ENCODE measurements at regions not wholly inside any gene's neighbourhood (a gene's known extent, or its start where the extent isn't known, plus 50 kb on each side); places are given as distances from the start of the nearest gene placed in this dataset.
A peak's percentile ranks its signal among the peaks of the same experiment; 100 is the strongest.

- no peaks in the 10 kb centered on the region for H3K9me3 Mint-ChIP-seq
- no peaks in the 10 kb centered on the region for H3K36me3 Mint-ChIP-seq
- peak overlapping the region; percentile 44 for H3K27ac Mint-ChIP-seq
- peak; percentile 41 to 82 for DNase-seq (ENCODE audit: low spot score in 2 of 2, unreplicated experiment in 2 of 2)
- H3K4me3 Mint-ChIP-seq: no peak overlapping the region
- TF ChIP-seq CTCF (IDR thresholded peaks at IDR 0.05; ENCODE audit: unreplicated experiment): no peak
- no peaks in the 10 kb centered on the region for H3K27me3 Mint-ChIP-seq (ENCODE audit: low read depth)
- H3K4me1 Mint-ChIP-seq: peaks cover 20% of the 10 kb centered on the region
Measured at GRCh38 chr6:103783329-103783728, 1076.4 kb downstream of the HACE1 start.

GRCh38 chr6:103769431-103769830 is 1090.3 kb downstream of the HACE1 start:
- no peak for DNase-seq (ENCODE audit: low spot score in 2 of 2, unreplicated experiment in 2 of 2)
- Mint-ChIP-seq H3K9me3 (no peaks in the 10 kb centered on the region), H3K4me1 (peaks cover 2% of the 10 kb centered on the region), H3K4me3 (no peak overlapping the region), H3K27me3 (ENCODE audit: low read depth) (no peaks in the 10 kb centered on the region), H3K27ac (no peak overlapping the region), H3K36me3 (no peaks in the 10 kb centered on the region)
- TF ChIP-seq CTCF (IDR thresholded peaks at IDR 0.05; ENCODE audit: unreplicated experiment): no peak

GRCh38 chr6:103750603-103751002 is 1109.1 kb downstream of the HACE1 start:
- Mint-ChIP-seq H3K4me3 (no peak overlapping the region), H3K27ac (no peak overlapping the region), H3K27me3 (ENCODE audit: low read depth) (no peaks in the 10 kb centered on the region), H3K9me3 (no peaks in the 10 kb centered on the region), H3K36me3 (no peaks in the 10 kb centered on the region), H3K4me1 (no peaks in the 10 kb centered on the region)
- DNase-seq (ENCODE audit: low spot score in 2 of 2, unreplicated experiment in 2 of 2): no peak
- TF ChIP-seq CTCF (IDR thresholded peaks at IDR 0.05; ENCODE audit: unreplicated experiment): no peak

- peaks cover 11% of the 10 kb centered on the region for H3K9me3 Mint-ChIP-seq
- H3K36me3 Mint-ChIP-seq: no peaks in the 10 kb centered on the region
- TF ChIP-seq CTCF (IDR thresholded peaks at IDR 0.05; ENCODE audit: unreplicated experiment): no peak
- H3K27ac Mint-ChIP-seq: no peak overlapping the region
- no peak overlapping the region for H3K4me3 Mint-ChIP-seq
- H3K27me3 Mint-ChIP-seq (ENCODE audit: low read depth): peaks cover 2% of the 10 kb centered on the region
- DNase-seq (ENCODE audit: low spot score in 2 of 2, unreplicated experiment in 2 of 2): no peak
- peaks cover 8% of the 10 kb centered on the region for H3K4me1 Mint-ChIP-seq
Measured at GRCh38 chr6:103734016-103734415, 1125.7 kb downstream of the HACE1 start.

GRCh38 chr6:103729658-103730057 is 1130.1 kb downstream of the HACE1 start:
- Mint-ChIP-seq H3K27me3 (ENCODE audit: low read depth) (no peaks in the 10 kb centered on the region), H3K27ac (no peak overlapping the region), H3K4me3 (no peak overlapping the region), H3K4me1 (peaks cover 8% of the 10 kb centered on the region), H3K36me3 (no peaks in the 10 kb centered on the region), H3K9me3 (peaks cover 1% of the 10 kb centered on the region)
- no peak for DNase-seq (ENCODE audit: low spot score in 2 of 2, unreplicated experiment in 2 of 2)
- TF ChIP-seq CTCF (IDR thresholded peaks at IDR 0.05; ENCODE audit: unreplicated experiment): no peak
